Right atrium auricular region (tissue), 2 donors: ENCODE measurements at regions not wholly inside any gene's neighbourhood (a gene's known extent, or its start where the extent isn't known, plus 50 kb on each side); places are given as distances from the start of the nearest gene placed in this dataset.

ENCODE experiments used
- DNase-seq: peaks from one replicate; pipeline ENCODE4 v3.0.0-alpha.2; 2019; ENCODE audit warnings: low spot score
- H3K27ac ChIP-seq, 2 donors: fragments of 200-600 bp; sonication (generic); 1 replicate in 1 of 2; 2 replicates in 1 of 2; pipeline ENCODE4 v1.5.1; 2016 to 2019
- H3K27me3 ChIP-seq, 2 donors: fragments of 200-600 bp; sonication (generic); one replicate each; pipeline versions ENCODE4 v1.5.1 to v1.6.0; 2017 to 2019
- H3K36me3 ChIP-seq: fragments of 200-600 bp; sonication (generic); one replicate; pipeline ENCODE4 v1.5.1; 2016
- H3K4me1 ChIP-seq, 2 donors: fragments of 200-600 bp; sonication (generic); one replicate each; pipeline versions ENCODE4 v1.5.1 to v1.6.0; 2017 to 2019
- H3K4me3 ChIP-seq, 2 donors: fragments of 200-600 bp; sonication (generic); 1 replicate in 1 of 2; 2 replicates in 1 of 2; pipeline ENCODE4 v1.5.1; 2017 to 2019; ENCODE audit warnings: mild to moderate bottlenecking in 1 of 2, moderate library complexity in 1 of 2
- H3K9me3 ChIP-seq, 2 donors: fragments of 200-600 bp; sonication (generic); one replicate each; pipeline ENCODE4 v1.5.1; 2019
- TF ChIP-seq, protein P1 (sequence below), 2 donors: fragments of 200-600 bp; sonication (generic); IDR thresholded peaks; one replicate each; pipeline ENCODE4 v1.5.1; 2019; ENCODE audit warnings: antibody characterized with exemption in 2 of 2

DNA sequence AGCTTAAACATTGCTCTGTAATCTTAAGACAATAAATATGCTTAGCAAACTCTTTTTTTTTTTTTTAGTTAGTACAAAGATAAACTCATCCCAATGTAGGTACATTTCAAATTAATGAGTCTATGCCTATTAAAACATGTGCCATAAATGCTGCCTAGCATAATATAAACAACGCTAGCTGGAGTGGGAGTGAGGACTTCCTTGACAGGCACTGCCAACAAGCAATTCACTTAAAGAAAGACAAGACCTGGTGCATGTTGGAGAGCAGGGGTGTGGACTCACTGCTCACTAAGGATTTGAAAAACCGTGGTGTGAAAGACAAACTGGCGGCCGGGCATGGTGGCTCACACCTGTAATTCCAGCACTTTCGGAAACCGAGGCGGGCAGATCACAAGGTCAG is 187.2 kb upstream of the RGS6 start:
- no peak overlapping the region for H3K4me3 ChIP-seq
- no peaks in the 10 kb centered on the region for H3K27me3 ChIP-seq
- peaks cover 6 to 20% of the 10 kb centered on the region in 2 donors for H3K9me3 ChIP-seq
- H3K36me3 ChIP-seq = no peaks in the 10 kb centered on the region
- no peak overlapping the region for H3K27ac ChIP-seq
- H3K4me1 ChIP-seq = no peaks in the 10 kb centered on the region
- TF ChIP-seq, protein P1, sequence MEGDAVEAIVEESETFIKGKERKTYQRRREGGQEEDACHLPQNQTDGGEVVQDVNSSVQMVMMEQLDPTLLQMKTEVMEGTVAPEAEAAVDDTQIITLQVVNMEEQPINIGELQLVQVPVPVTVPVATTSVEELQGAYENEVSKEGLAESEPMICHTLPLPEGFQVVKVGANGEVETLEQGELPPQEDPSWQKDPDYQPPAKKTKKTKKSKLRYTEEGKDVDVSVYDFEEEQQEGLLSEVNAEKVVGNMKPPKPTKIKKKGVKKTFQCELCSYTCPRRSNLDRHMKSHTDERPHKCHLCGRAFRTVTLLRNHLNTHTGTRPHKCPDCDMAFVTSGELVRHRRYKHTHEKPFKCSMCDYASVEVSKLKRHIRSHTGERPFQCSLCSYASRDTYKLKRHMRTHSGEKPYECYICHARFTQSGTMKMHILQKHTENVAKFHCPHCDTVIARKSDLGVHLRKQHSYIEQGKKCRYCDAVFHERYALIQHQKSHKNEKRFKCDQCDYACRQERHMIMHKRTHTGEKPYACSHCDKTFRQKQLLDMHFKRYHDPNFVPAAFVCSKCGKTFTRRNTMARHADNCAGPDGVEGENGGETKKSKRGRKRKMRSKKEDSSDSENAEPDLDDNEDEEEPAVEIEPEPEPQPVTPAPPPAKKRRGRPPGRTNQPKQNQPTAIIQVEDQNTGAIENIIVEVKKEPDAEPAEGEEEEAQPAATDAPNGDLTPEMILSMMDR (IDR thresholded peaks at IDR 0.05) = no peak
- DNase-seq = no peak

DNA sequence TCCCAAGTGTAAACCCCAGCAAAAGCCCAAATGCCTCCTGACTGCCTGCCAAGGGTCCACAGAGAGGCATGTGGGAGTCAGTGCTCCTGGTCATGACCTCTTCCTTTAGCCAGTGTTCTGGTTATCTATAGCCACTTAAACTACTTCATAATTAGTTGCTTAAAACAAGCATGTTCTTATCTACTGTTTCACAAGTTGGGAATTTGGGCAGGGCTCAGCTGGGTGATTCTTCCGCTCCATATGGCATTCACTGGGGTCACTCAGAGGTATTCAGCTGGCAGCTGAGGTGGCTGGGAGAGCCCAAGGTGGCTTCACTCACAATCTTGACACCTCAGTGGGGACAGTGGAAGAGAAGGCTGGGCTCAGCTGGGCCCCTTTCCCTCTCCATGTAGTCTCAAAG is 184.0 kb upstream of the RGS6 start:
- Histone ChIP-seq H3K27me3 (no peaks in the 10 kb centered on the region), H3K4me3 (no peak overlapping the region), H3K9me3 (peaks cover 6 to 20% of the 10 kb centered on the region in 2 donors), H3K36me3 (no peaks in the 10 kb centered on the region), H3K4me1 (peaks cover 0 to 6% of the 10 kb centered on the region in 2 donors), H3K27ac (no peak overlapping the region)
- DNase-seq = no peak
- TF ChIP-seq, protein P1 (IDR thresholded peaks at IDR 0.05) = no peak

DNA sequence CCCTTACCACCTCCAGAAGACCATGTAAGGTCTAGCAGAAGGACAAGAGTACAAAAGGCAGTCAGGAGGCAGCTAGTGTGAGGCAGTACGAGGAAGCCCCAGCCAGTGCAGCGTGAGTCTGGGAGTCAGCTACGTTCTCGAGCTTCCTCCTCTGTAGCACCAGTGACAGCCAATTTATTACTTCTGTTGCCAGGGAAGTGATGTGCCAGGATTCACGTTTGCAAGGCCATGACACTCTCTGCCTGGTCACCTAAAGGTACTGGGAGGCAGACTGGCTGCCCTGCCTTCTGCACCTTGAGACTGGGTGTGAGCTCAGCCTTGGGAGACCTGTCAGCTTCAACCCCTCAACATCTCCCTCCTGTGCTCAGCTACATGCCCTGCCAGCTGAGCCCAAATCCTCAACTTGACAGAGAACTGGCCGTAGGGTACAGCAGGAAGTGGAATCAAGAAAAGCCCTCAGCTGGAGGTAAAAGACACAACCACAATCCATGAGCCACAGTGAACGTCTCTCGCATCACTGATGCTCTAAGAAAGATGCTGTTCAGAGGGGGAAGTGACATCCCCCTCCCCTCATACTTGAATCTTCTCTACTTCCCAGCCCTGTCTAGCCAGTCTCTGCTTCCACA is 182.5 kb upstream of the RGS6 start:
- TF ChIP-seq, protein P1 (IDR thresholded peaks at IDR 0.05) = no peak
- Histone ChIP-seq H3K36me3 (no peaks in the 10 kb centered on the region), H3K27me3 (no peaks in the 10 kb centered on the region), H3K4me3 (no peak overlapping the region), H3K27ac (no peak overlapping the region), H3K9me3 (peaks cover 6 to 20% of the 10 kb centered on the region in 2 donors), H3K4me1 (peaks cover 0 to 10% of the 10 kb centered on the region in 2 donors)
- DNase-seq = no peak

DNA sequence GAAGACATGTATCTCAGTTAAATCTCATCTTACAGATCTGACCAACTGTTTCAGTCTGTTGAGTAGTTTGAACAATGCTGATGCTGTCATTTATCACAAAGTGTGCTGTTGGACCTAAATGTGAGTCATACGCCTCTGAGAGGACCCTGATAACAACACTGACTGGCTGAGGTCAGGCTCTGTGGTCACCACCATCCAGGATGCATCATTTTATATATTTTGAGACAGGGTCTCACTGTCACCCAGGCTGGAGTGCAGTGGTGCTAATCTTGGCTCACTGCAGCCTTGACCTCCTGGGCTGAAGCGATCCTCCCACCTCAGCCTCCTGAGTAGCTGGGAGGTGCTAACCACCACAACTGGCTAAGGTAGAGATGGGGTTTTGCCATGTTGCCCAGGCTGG is 181.0 kb upstream of the RGS6 start:
- no peak for DNase-seq
- peaks cover 6 to 20% of the 10 kb centered on the region in 2 donors for H3K9me3 ChIP-seq
- peaks cover 0 to 10% of the 10 kb centered on the region in 2 donors for H3K4me1 ChIP-seq
- no peaks in the 10 kb centered on the region for H3K36me3 ChIP-seq
- TF ChIP-seq, protein P1 (IDR thresholded peaks at IDR 0.05) = no peak
- H3K27ac ChIP-seq = no peak overlapping the region
- H3K27me3 ChIP-seq = no peaks in the 10 kb centered on the region
- H3K4me3 ChIP-seq = no peak overlapping the region

DNA sequence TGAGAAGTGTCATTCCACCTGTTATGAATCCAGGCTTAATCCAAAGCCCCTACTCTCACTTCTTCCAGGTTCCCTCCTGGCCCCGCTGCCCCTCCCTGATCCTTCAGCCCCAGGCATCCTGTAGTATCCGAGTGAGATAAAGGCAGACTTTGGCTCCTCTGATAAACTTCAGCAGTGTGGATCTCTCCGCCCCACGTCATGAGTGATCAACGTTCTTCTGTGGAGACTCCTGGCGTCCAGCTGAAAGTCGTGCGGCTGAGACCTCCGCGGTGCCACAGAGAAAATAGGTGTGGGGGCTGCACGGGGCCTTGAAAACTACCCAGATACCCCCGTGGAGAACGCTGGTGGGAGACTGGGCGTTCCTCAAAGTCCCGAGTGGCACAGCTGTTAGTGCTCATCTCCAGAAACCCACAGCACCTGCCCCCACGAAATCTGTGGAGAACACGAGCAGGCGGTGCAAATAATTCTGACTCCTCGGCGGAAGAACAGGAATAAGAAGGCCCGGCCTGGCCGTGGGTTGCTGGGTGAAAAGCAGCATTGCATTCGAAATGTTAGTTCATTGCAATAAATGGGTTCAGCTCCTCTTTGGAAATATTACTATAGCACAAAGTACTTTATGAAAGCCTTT is 180.0 kb upstream of the RGS6 start:
- H3K4me3 ChIP-seq = no peak overlapping the region
- no peak overlapping the region for H3K27ac ChIP-seq
- peaks cover 0 to 10% of the 10 kb centered on the region in 2 donors for H3K4me1 ChIP-seq
- TF ChIP-seq, protein P1 (IDR thresholded peaks at IDR 0.05) = no peak
- DNase-seq = no peak
- peaks cover 6 to 19% of the 10 kb centered on the region in 2 donors for H3K9me3 ChIP-seq
- no peaks in the 10 kb centered on the region for H3K27me3 ChIP-seq
- no peaks in the 10 kb centered on the region for H3K36me3 ChIP-seq
